Erythroblast (primary cell): ENCODE measurements at regions not wholly inside any gene's neighbourhood (a gene's known extent, or its start where the extent isn't known, plus 50 kb on each side); places are given as distances from the start of the nearest gene placed in this dataset.

Source experiments
- GATA1 ChIP-seq: IDR thresholded peaks from 2 replicates; pipeline ENCODE4 v1.6.1; 2011; ENCODE audit warnings: low read depth, mild to moderate bottlenecking, control low read depth, low read length, moderate library complexity
- POLR2A ChIP-seq: IDR thresholded peaks from 2 replicates; pipeline ENCODE4 v1.6.1; 2011; ENCODE audit warnings: mild to moderate bottlenecking, low read length

DNA sequence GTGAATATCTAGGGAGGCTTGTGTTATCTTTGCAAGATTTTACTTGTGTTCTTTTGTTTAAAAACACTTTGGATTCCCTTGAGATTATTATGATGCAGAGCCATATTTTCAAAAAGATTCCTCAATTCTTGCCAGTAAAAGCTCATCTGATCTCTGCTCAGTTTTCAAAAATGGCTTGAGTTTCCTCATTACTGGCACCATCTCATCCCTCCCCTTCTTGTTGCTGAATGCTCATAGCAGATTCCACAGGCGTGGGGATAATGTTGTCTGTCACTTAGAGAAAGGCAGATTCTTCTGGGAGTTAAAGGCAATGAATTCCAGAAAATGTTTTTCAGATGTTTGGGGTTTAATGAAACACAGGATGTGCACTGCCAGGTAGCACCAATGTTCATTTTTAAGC is 170.4 kb upstream of the TANK start:
- TF ChIP-seq POLR2A (no peak), GATA1 (no peak)
